ENCODE measurements at regions not wholly inside any gene's neighbourhood (a gene's known extent, or its start where the extent isn't known, plus 50 kb on each side); places are given as distances from the start of the nearest gene placed in this dataset.

GRCh38 chr9:106701611-106702010 lies 161.4 kb upstream of the ZNF462 start:
- TF ChIP-seq YY1 (IDR thresholded peaks at IDR 0.05; ENCODE audit: insufficient read depth, insufficient read length) = no peak
- no peak for TF ChIP-seq ZNF274 (IDR thresholded peaks at IDR 0.05; ENCODE audit: low read depth, low read length)
